ENCODE measurements at regions not wholly inside any gene's neighbourhood (a gene's known extent, or its start where the extent isn't known, plus 50 kb on each side); places are given as distances from the start of the nearest gene placed in this dataset.

DNA sequence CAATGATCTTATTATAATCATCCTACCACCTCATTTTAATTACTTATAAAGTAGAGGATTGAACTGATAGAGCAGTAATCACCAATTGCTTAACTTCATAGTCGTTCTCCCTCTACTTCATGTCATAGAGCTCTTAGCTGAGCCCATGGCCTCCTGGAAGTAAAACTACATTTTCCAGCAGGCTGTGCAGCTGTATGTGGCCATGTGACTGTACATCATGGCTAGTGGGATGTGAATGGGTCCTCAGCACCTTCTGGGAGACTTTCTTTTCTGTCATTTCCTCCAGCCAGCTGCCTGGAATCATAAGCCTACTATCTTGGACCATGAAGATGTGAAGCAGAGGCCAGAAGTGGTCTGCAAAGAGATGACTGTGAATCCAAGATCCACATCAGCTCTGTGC, 128.7 kb upstream of the SKOR2 start:
- POLR2A ChIA-PET: no interaction called here
- H3K9ac ChIP-seq (ENCODE audit: insufficient read depth in 1 of 2, low read depth in 2 of 2, low read length in 2 of 2): no peak overlapping the region
- no peak overlapping the region for H3K4me3 ChIP-seq
- H4K20me1 ChIP-seq (replicated peaks; ENCODE audit: control insufficient read depth, insufficient read depth, low read length): no peaks in the 10 kb centered on the region
- ATAC-seq: no peak
- no peak for FAIRE-seq
- H2AFZ ChIP-seq (ENCODE audit: low read depth, low read length): no peak overlapping the region
- TF ChIP-seq NELFE (IDR thresholded peaks at IDR 0.05; ENCODE audit: insufficient read depth, insufficient read length) (no peak), NBN (IDR thresholded peaks at IDR 0.05; ENCODE audit: low read depth) (no peak), ESRRB (CRISPR knock-in tag; IDR thresholded peaks at IDR 0.05; ENCODE audit: borderline replicate concordance) (no peak), NONO (IDR thresholded peaks at IDR 0.05; ENCODE audit: low read depth in 2 of 2, low read length in 1 of 2) (no peak), ZNF232 (CRISPR knock-in tag; IDR thresholded peaks at IDR 0.05) (no peak), TRIM24 (IDR thresholded peaks at IDR 0.05) (no peak), ZNF586 (CRISPR knock-in tag; conservative IDR thresholded peaks at IDR 0.05) (no peak), CCAR2 (IDR thresholded peaks at IDR 0.05; ENCODE audit: low read depth, low read length) (no peak), SMAD4 (CRISPR knock-in tag; conservative IDR thresholded peaks at IDR 0.05) (no peak)
- TF ChIP-seq, protein P1, sequence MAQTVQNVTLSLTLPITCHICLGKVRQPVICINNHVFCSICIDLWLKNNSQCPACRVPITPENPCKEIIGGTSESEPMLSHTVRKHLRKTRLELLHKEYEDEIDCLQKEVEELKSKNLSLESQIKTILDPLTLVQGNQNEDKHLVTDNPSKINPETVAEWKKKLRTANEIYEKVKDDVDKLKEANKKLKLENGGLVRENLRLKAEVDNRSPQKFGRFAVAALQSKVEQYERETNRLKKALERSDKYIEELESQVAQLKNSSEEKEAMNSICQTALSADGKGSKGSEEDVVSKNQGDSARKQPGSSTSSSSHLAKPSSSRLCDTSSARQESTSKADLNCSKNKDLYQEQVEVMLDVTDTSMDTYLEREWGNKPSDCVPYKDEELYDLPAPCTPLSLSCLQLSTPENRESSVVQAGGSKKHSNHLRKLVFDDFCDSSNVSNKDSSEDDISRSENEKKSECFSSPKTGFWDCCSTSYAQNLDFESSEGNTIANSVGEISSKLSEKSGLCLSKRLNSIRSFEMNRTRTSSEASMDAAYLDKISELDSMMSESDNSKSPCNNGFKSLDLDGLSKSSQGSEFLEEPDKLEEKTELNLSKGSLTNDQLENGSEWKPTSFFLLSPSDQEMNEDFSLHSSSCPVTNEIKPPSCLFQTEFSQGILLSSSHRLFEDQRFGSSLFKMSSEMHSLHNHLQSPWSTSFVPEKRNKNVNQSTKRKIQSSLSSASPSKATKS (CRISPR knock-in tag; IDR thresholded peaks at IDR 0.05): no peak
- TF ChIP-seq, protein P2, sequence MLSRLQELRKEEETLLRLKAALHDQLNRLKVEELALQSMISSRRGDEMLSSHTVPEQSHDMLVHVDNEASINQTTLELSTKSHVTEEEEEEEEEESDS (CRISPR knock-in tag; IDR thresholded peaks at IDR 0.05): no peak
- intact Hi-C loops (cut with micrococcal nuclease) (no loop called here), in situ Hi-C loops (cut with MboI) (no loop called here)
- 0% methylated on average over 1 of the region's 1 CpG for WGBS (ENCODE audit: insufficient coverage, low coverage, missing lambda C conversion rate)
- H3K27ac ChIP-seq (ENCODE audit: extremely low read depth, low read depth, low read length): no peak overlapping the region
- BruUV-seq (replicated peaks): no TSS peak
- H3K36me3 ChIP-seq (ENCODE audit: control insufficient read depth, insufficient read depth, low read length): no peaks in the 10 kb centered on the region
- no peak overlapping the region for H3K4me2 ChIP-seq (ENCODE audit: insufficient read depth, low read length)
- no peaks in the 10 kb centered on the region for H3K9me1 ChIP-seq (ENCODE audit: control insufficient read depth, insufficient read depth, low read length)
- H3K9me3 ChIP-seq (replicated peaks; ENCODE audit: control insufficient read depth, insufficient read depth, low read depth, low read length): no peaks in the 10 kb centered on the region
- no peaks in the 10 kb centered on the region for H3K4me1 ChIP-seq (replicated peaks in 1 of 2; ENCODE audit: control insufficient read depth in 2 of 2, insufficient read depth in 2 of 2, low read length in 2 of 2)
- no peaks in the 10 kb centered on the region for H3K79me2 ChIP-seq (ENCODE audit: control insufficient read depth, insufficient read depth, low read length)
- H3K27me3 ChIP-seq (ENCODE audit: control insufficient read depth in 2 of 2, insufficient read depth in 2 of 2, low read length in 2 of 2): peaks cover 0 to 7% of the 10 kb centered on the region in 2 experiments; a peak in 2 of 5 replicates
- CTCF ChIA-PET (ENCODE audit: low intra/inter-chr PET ratio): no interaction called here
- no peak for DNase-seq (ENCODE audit: extremely low read depth in 1 of 4, low spot score in 3 of 4)

Measured in K562 (cell line).